GM12801 (cell line): ENCODE measurements at regions not wholly inside any gene's neighbourhood (a gene's known extent, or its start where the extent isn't known, plus 50 kb on each side); places are given as distances from the start of the nearest gene placed in this dataset.

Experiments
- TF ChIP-seq, protein P1 (sequence below): IDR thresholded peaks from one replicate; pipeline ENCODE4 v1.5.1; 2011; ENCODE audit warnings: control low read depth; ENCODE audit not compliant: insufficient read length; ENCODE audit errors: extremely low read depth

DNA sequence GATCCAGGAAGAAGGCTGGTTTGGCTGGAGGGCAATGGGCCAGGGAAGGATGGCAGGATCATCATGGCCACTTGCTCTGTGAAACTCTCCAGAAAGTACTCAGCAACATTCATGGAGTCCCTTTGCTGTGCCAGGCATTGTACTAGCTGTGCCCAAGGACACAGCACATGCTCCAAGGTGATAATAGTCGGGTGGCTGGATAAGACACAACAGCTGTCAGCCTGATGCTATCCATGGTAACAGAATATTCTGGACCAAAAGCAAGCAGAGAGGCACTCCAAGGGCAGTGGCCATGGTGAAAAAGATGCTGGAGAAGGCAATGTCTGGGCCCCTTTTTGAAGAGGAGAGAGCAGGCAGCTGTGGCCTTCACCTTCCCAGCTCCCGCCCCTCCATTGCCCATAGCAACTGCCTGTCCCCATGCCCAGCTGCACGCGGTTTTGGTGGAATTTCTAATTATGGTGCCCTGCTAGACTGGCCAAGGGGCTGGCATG is 113.8 kb upstream of the CPEB4 start:
- TF ChIP-seq, protein P1, sequence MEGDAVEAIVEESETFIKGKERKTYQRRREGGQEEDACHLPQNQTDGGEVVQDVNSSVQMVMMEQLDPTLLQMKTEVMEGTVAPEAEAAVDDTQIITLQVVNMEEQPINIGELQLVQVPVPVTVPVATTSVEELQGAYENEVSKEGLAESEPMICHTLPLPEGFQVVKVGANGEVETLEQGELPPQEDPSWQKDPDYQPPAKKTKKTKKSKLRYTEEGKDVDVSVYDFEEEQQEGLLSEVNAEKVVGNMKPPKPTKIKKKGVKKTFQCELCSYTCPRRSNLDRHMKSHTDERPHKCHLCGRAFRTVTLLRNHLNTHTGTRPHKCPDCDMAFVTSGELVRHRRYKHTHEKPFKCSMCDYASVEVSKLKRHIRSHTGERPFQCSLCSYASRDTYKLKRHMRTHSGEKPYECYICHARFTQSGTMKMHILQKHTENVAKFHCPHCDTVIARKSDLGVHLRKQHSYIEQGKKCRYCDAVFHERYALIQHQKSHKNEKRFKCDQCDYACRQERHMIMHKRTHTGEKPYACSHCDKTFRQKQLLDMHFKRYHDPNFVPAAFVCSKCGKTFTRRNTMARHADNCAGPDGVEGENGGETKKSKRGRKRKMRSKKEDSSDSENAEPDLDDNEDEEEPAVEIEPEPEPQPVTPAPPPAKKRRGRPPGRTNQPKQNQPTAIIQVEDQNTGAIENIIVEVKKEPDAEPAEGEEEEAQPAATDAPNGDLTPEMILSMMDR = no peak

DNA sequence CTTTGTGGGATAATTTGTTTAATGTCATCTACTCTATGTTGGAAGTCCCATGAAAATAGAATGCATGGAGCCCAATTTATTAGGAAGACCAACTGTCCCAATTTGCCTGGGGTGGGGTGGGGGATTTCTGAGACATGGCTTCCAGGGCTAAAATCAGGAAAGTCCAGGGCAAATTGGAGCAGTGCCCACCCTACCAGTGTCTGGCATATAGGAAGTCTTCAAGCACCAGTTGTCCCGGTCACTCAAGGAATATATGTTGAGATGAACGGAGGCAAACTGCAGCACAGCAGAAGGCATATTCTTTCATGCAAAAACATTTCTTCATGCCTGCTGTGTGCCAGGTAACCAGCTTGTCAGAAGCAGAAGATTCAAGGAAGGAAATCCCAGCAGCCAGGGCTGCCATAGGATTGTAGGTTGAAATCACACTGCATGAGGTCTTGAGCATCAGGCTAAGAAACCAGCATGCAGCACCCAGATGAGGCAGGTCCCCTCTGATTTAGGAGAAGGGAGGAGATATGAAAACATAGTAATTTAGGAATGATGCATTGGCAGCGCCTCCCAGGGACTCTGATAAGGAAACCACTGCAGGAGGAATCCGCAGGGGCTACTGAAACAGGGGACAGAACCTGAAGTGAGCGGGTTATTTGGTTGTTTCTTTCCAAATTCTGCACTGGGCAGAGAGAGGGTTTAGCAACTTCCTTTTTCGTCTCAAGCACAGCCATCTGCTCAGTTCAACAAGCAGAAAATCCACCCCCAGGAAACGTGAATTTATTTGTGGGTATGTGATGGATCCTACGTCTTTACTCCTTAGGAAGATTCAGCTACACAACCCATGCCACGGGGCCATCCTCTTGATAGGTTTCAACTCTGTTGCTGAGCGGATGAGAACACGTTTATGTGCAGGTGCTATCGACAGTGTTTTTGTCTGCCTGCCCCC is 112.6 kb upstream of the CPEB4 start:
- TF ChIP-seq, protein P1 = no peak

DNA sequence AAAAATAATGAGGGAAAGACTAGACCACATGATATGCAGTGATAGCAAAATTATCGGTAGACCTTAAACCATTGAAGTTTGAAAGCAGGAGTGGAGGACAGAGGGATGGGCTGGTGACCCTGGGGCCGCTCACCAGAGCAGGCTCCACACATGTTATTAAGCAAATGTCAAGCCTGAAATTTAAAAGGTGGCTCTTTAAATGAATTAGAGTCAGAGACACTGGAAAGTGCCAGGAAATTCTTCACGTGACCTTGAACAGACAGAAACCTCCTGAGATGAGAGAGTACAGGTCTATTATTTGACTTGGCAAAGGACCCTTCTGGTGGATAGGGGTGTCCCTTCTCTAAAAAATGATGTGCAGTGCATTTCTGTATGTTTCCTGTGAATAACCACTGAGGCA is 111.0 kb upstream of the CPEB4 start:
- TF ChIP-seq, protein P1 = no peak

DNA sequence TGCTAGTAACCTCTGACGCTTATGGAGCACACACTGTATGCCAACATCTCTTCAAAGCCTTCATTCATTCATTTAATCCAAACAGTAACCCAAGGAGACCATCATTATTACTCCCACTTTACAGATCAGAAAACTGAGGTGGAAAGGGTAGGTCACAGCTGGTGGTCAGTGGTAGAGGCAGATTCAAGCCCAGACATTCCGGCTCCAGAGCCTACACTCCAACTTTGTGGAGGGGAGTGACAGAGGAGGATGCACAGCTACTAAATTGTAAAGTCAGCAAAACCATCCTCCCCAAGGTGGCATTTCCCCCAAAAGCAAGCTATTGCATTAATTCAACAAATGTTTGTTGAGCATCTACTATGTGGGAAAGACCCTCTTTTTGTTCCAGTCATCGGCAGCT is 110.5 kb upstream of the CPEB4 start:
- TF ChIP-seq, protein P1 = no peak

DNA sequence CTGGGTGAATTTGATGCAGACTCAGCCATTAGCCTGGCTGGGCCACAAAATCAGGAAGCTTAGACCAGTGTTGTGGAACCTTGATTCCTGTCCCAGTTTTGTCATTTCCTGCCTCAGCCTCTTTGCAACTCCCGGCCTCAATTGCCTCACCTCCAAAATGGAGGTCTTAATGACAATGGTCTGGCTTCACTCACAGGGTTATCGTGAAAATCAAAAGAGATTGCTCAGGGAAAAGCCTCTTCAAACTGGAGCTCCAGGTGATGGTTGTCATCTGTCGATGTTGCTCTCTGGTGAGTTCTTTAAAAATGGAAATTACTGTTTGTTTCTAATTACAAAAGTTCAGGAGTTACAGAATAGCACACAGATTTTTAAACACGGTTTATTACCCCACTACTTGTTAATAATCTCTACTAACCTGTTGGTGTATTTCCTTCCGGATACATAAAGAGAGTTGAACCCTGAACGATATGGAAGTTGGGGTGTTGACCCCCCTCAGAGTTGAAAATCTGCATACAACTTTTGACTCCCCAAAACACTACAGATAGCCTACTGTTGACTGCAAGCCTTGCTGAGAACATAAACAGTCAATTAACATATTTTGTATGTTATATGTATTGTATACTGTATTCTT is 109.9 kb upstream of the CPEB4 start:
- TF ChIP-seq, protein P1 = no peak

DNA sequence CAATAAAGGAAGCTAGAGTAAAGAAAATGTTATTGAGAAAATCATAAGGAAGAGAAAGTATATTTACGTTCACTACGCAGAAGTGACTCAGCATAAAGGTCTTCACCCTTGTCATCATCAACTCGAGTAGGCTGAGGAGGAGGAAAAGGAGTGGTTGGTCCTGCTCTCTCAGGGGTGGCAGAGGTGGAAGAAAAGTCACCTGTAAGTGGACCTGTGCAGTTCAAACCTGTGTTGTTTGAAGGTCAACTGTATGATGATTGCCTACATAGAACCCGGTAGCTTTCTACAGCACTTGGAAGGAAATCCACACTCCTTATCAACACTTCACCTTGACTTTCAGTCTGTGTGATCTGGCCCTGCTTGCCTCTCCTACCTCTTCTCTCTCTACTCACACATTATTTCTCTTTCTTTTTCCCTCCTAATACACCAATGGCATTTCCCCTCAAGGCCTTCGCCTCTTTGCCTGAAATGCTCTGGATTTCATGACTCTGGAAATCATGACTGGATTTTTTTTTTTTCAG is 109.3 kb upstream of the CPEB4 start:
- TF ChIP-seq, protein P1 = no peak
